BLaER1 (cell line): ENCODE measurements at regions not wholly inside any gene's neighbourhood (a gene's known extent, or its start where the extent isn't known, plus 50 kb on each side); places are given as distances from the start of the nearest gene placed in this dataset.
A peak's percentile ranks its signal among the peaks of the same experiment; 100 is the strongest.

Experiments
- H3K27ac ChIP-seq: shearing (Covaris generic); formaldehyde crosslinking; 2 replicates; pipeline ENCODE4 v1.8.1; 2022
- H3K27me3 ChIP-seq: shearing (Covaris generic); formaldehyde crosslinking; 2 replicates; pipeline ENCODE4 v1.8.1; 2022
- H3K36me3 ChIP-seq: shearing (Covaris generic); formaldehyde crosslinking; 2 replicates; pipeline ENCODE4 v1.8.1; 2022
- H3K4me1 ChIP-seq: shearing (Covaris generic); formaldehyde crosslinking; 2 replicates; pipeline ENCODE4 v1.8.1; 2022
- H3K4me2 ChIP-seq: shearing (Covaris generic); formaldehyde crosslinking; 2 replicates; pipeline ENCODE4 v1.8.1; 2022
- H3K4me3 ChIP-seq: shearing (Covaris generic); formaldehyde crosslinking; 2 replicates; pipeline ENCODE4 v1.8.1; 2022
- H3K9ac ChIP-seq: shearing (Covaris generic); formaldehyde crosslinking; 2 replicates; pipeline ENCODE4 v1.8.1; 2022
- H3K9me3 ChIP-seq: shearing (Covaris generic); formaldehyde crosslinking; 2 replicates; pipeline ENCODE4 v1.8.1; 2022
- H4K20me1 ChIP-seq: shearing (Covaris generic); formaldehyde crosslinking; 2 replicates; pipeline ENCODE4 v1.8.1; 2022
- Cebpa-rat ChIP-seq: shearing (Covaris generic); IDR thresholded peaks from 2 replicates; pipeline ENCODE4 v1.8.1; 2022

- Histone ChIP-seq H3K27ac (no peak overlapping the region), H3K4me1 (peaks cover 38% of the 10 kb centered on the region), H3K27me3 (no peaks in the 10 kb centered on the region), H4K20me1 (no peaks in the 10 kb centered on the region), H3K9me3 (peaks cover 7% of the 10 kb centered on the region), H3K4me2 (peak overlapping the region; percentile 3; the same call in 1 of the 2 replicates), H3K4me3 (no peak overlapping the region), H3K36me3 (no peaks in the 10 kb centered on the region), H3K9ac (no peak overlapping the region)
- TF ChIP-seq Cebpa-rat = no peak
Observed at GRCh38 chr6:11386726-11387125, 150.8 kb upstream of the TMEM170B start.

DNA sequence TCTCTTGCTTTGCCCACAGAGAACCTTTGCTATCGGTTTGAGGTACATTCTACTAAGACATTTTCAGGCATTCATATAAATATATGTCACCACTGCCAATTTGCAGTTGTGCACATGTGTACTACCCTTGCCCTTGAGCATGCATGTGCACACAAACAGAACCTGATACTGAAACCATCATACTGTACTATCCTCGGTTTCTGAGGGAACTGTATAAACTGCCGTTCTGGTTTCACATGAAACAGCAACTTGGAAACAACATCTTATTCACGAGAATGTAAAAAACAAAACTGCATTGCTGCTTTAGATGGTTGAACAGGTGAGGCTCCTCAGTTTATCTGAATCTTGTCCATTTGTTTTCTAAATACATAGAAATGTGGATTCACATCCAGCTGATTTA, 151.2 kb upstream of the TMEM170B start:
- Histone ChIP-seq H3K27ac (no peak overlapping the region), H4K20me1 (no peaks in the 10 kb centered on the region), H3K9ac (no peak overlapping the region), H3K27me3 (no peaks in the 10 kb centered on the region), H3K4me3 (no peak overlapping the region), H3K4me1 (peaks cover 42% of the 10 kb centered on the region), H3K36me3 (no peaks in the 10 kb centered on the region), H3K4me2 (peak overlapping the region; percentile 3; the same call in 1 of the 2 replicates), H3K9me3 (peaks cover 6% of the 10 kb centered on the region; the same call in 1 of the 2 replicates)
- no peak for TF ChIP-seq Cebpa-rat

DNA sequence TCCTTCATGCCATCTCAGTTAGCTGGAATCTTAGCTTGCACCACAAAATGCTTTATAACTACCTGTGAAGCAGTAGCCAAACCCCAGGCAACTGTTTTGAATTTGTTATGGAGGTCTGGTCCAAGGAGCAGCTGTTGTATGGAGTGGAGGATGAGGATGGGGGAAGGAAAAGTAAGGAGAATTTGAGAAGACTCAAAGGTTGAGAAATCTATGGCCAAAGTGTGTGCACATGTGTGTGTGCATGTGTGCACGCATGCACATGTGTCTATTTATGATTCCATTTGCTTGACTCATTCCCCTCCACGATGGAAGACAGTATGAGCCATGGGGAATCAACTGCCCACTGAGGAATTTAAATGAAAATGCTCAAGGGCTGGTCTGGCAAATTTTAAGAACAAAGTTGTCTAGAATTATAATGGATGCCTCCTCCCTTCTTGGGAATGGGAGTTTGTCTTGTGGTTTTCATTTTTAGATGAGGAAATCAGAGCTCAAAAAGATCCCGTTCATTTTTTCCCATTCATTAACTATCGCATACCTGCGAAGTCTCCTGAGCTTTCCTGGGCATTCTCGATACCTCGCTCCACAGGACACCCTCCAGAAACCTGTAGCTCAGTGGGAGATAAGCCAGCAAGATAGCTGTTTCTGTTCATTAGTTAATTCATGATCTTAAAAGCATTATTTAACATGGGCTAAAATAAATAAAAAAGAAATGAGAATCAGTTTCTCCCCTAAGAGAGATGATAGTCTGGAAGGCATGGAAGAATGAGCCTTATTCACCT, 152.3 kb upstream of the NEDD9 start:
- Histone ChIP-seq H3K27me3 (no peaks in the 10 kb centered on the region), H3K27ac (no peak overlapping the region), H3K9ac (no peak overlapping the region), H3K4me2 (no peak overlapping the region), H3K36me3 (no peaks in the 10 kb centered on the region), H3K4me3 (no peak overlapping the region), H3K9me3 (no peaks in the 10 kb centered on the region), H4K20me1 (no peaks in the 10 kb centered on the region), H3K4me1 (peaks cover 46% of the 10 kb centered on the region)
- no peak for TF ChIP-seq Cebpa-rat

- H3K27ac ChIP-seq = peak overlapping the region; percentile 81
- H3K9ac ChIP-seq = peak overlapping the region; percentile 60; the same call in 1 of the 2 replicates
- TF ChIP-seq Cebpa-rat = no peak
- peaks cover 13% of the 10 kb centered on the region for H3K9me3 ChIP-seq
- H3K4me3 ChIP-seq = peak overlapping the region; percentile 60
- H4K20me1 ChIP-seq = no peaks in the 10 kb centered on the region
- peak overlapping the region; percentile 85 for H3K4me2 ChIP-seq
- no peaks in the 10 kb centered on the region for H3K27me3 ChIP-seq
- peaks cover 43% of the 10 kb centered on the region for H3K4me1 ChIP-seq
- H3K36me3 ChIP-seq = no peaks in the 10 kb centered on the region; the same call in 1 of the 2 replicates
Observed at GRCh38 chr6:11381801-11382513, 149.5 kb upstream of the NEDD9 start.

DNA sequence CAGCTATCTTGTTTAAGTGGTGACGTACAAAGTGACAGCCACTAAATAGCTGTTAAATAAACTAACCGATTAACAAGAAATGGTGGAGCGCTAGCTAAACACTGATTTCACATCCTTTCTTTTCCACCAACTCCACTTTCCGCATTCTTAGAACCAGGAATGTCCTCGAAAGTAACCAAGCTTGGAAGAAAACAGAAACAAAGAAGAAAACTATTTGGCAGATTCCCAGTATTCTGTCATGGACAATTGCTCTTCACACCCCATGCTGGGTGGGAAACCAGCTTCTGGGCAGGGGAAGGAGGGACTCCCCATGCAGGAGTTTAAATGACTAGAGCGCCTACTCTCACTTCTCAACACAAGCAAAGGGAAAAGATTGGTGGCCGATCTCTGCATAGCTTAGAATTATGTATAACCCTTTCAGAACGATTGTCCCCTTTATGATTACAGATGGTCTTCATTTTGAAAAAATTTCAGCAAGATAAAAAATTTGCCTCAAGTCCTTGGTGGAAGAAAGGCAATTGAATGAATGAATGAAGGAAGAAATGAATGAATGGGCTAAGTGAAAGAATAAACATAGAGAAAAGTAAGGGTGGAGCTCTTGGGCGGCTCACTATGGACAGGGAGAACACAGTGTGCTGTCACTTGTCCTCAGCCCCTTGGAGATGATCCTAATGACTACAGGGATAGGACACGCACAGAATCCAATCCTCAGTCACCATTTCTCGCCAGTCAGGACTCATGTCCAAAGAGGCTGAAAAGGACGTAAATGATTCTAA, 148.7 kb upstream of the NEDD9 start:
- H3K9me3 ChIP-seq = peaks cover 20% of the 10 kb centered on the region
- peak overlapping the region; percentile 60; the same call in 1 of the 2 replicates for H3K9ac ChIP-seq
- no peaks in the 10 kb centered on the region for H3K27me3 ChIP-seq
- peak overlapping the region; percentile 60 for H3K4me3 ChIP-seq
- H3K27ac ChIP-seq = peak overlapping the region; percentile 81
- TF ChIP-seq Cebpa-rat = no peak
- no peaks in the 10 kb centered on the region; the same call in 1 of the 2 replicates for H3K36me3 ChIP-seq
- H3K4me2 ChIP-seq = peak overlapping the region; percentile 85
- H3K4me1 ChIP-seq = peaks cover 36% of the 10 kb centered on the region
- no peaks in the 10 kb centered on the region for H4K20me1 ChIP-seq

- peaks cover 20% of the 10 kb centered on the region for H3K9me3 ChIP-seq
- H4K20me1 ChIP-seq = no peaks in the 10 kb centered on the region
- no peak overlapping the region for H3K9ac ChIP-seq
Observed at GRCh38 chr6:11380549-11380948, 148.1 kb upstream of the NEDD9 start.

DNA sequence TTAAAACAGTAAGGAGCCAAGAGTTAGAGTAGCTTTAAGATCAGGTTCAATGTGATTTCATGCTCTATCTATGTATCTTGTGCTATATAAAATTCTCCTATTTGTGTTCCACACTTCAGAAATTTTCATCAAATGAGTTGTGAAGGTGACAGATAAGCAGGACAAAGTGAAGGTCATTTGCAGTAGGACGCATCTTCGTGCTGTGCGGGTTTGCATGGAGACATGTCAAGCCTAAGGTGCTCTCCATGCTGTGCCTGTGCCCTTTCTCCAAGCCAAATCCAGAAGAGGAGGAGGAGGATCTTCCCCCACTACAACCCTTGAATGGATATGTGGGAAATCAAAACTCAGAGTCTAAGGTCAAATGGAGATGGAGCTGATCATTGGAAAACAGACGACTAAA, 147.3 kb upstream of the NEDD9 start:
- peaks cover 20% of the 10 kb centered on the region for H3K9me3 ChIP-seq
- no peak for TF ChIP-seq Cebpa-rat
- H3K4me3 ChIP-seq = no peak overlapping the region
- H3K27me3 ChIP-seq = no peaks in the 10 kb centered on the region
- H3K4me1 ChIP-seq = peaks cover 38% of the 10 kb centered on the region
- H4K20me1 ChIP-seq = no peaks in the 10 kb centered on the region
- H3K27ac ChIP-seq = no peak overlapping the region
- no peak overlapping the region for H3K4me2 ChIP-seq
- no peak overlapping the region for H3K9ac ChIP-seq
- H3K36me3 ChIP-seq = peaks cover 5% of the 10 kb centered on the region; the same call in 1 of the 2 replicates

More at GRCh38 chr6:11380549-11380948, 148.1 kb upstream of the NEDD9 start:
- Histone ChIP-seq H3K27ac (no peak overlapping the region), H3K4me1 (peaks cover 32% of the 10 kb centered on the region), H3K4me3 (no peak overlapping the region), H3K36me3 (peaks cover 3% of the 10 kb centered on the region; the same call in 1 of the 2 replicates), H3K27me3 (no peaks in the 10 kb centered on the region), H3K4me2 (no peak overlapping the region)
- no peak for TF ChIP-seq Cebpa-rat

DNA sequence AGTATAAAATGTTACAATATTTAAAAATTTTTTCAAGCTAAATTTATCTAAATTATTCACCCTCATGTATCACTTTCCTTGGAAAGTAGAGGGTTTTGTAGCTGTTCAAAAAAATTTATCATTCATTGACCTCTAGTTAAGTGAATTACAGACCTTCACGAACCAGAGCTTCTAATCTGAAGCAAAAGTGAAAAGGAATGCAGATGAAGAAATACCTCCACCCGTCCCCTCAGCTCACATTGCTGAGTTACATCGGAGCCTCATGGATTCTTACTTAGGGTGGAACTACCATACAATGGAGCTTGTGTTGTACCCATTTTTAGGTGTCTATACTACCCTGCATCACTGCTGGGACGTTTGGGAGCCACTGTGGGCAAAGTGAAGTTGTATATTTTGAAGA, 146.2 kb upstream of the NEDD9 start:
- Histone ChIP-seq H3K9ac (no peak overlapping the region), H3K36me3 (peaks cover 5% of the 10 kb centered on the region; the same call in 1 of the 2 replicates), H3K27me3 (no peaks in the 10 kb centered on the region), H4K20me1 (no peaks in the 10 kb centered on the region), H3K4me1 (peaks cover 47% of the 10 kb centered on the region), H3K27ac (no peak overlapping the region), H3K4me2 (no peak overlapping the region), H3K9me3 (peaks cover 20% of the 10 kb centered on the region), H3K4me3 (no peak overlapping the region)
- no peak for TF ChIP-seq Cebpa-rat
